ENCODE measurements at regions not wholly inside any gene's neighbourhood (a gene's known extent, or its start where the extent isn't known, plus 50 kb on each side); places are given as distances from the start of the nearest gene placed in this dataset.

DNA sequence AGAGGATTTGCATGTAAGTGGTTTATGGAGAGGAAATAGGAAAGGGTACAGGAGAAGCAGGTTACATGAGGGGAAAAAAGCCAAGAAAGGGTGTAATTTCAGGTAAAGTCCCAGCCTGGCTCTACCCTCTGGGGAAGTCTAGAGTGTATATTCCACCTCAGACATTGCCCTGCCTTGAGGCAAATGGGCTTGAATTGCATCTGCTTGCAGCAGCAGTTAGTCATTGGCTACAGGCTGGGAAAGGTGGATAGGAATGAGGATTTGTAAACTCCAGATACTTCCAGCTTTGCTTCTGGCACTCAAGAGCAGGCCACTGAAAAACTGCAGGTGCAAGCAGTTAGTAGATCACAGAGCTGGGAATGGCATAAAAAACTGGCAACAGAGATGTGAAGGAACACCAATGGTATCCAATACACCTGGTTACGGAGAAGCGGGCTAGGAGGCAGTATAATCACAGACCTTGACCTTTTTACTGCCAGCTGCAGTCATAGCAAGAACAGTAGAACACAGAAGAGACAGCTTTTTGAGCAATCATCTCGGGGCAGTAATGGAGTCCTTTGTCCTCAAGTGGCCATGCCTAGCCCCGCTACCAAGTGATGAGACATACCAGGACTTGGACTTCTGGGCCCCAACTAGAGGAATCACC is 226.9 kb upstream of the NRIP1 start (continued):
- TF ChIP-seq ZNF134 (CRISPR knock-in tag; conservative IDR thresholded peaks at IDR 0.05) (no peak), IRF2 (CRISPR knock-in tag; IDR thresholded peaks at IDR 0.05) (no peak), ZNF644 (tag; IDR thresholded peaks at IDR 0.05; ENCODE audit: low read depth) (no peak)
- TF ChIP-seq, protein P1, sequence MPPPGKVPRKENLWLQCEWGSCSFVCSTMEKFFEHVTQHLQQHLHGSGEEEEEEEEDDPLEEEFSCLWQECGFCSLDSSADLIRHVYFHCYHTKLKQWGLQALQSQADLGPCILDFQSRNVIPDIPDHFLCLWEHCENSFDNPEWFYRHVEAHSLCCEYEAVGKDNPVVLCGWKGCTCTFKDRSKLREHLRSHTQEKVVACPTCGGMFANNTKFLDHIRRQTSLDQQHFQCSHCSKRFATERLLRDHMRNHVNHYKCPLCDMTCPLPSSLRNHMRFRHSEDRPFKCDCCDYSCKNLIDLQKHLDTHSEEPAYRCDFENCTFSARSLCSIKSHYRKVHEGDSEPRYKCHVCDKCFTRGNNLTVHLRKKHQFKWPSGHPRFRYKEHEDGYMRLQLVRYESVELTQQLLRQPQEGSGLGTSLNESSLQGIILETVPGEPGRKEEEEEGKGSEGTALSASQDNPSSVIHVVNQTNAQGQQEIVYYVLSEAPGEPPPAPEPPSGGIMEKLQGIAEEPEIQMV (tag; conservative IDR thresholded peaks at IDR 0.05; ENCODE audit: low read depth) = no peak

DNA sequence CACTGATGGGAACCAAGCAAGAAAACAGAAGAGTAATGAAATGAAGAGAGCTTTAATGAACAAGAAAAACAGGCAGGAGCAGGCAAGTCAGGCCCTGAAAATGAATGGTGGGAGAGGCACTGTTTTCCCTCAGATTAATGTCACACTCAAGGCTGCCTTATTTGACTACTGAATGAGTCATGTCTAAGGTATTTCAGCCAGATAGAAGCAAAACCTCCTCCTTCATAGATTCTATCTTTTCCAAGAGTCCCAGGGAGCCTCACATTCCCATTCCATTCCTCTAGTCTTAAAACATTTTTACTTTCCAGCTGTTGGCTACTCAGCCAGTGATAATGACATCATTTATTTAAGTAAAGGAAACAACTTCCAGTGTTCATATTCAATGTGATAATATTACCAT is 228.4 kb upstream of the NRIP1 start:
- H4K20me1 ChIP-seq (replicated peaks; ENCODE audit: control insufficient read depth, insufficient read depth, low read length) = no peaks in the 10 kb centered on the region
- peak; percentile 74 for FAIRE-seq
- H3K27me3 ChIP-seq (ENCODE audit: control insufficient read depth in 2 of 2, insufficient read depth in 2 of 2, low read length in 2 of 2) = peaks cover 0 to 5% of the 10 kb centered on the region in 2 experiments; a peak in 1 of 5 replicates
- BruUV-seq (replicated peaks) = no TSS peak
- in situ Hi-C loops (cut with MboI) (loop anchor here (25.0 kb wide), 1 partner anchor 881 kb away; no protein-coding TSS in a partner anchor), intact Hi-C loops (cut with micrococcal nuclease) (loop anchor here (10.0 kb wide), 1 partner anchor 62 kb away; no protein-coding TSS in a partner anchor)
- ATAC-seq = no peak
- no peak overlapping the region for H3K4me2 ChIP-seq (ENCODE audit: insufficient read depth, low read length)
- no peak overlapping the region for H2AFZ ChIP-seq (ENCODE audit: low read depth, low read length)
- peaks cover 0 to 11% of the 10 kb centered on the region in 2 experiments; a peak in 2 of 5 replicates for H3K4me1 ChIP-seq (replicated peaks in 1 of 2; ENCODE audit: control insufficient read depth in 2 of 2, insufficient read depth in 2 of 2, low read length in 2 of 2)
- no peaks in the 10 kb centered on the region for H3K79me2 ChIP-seq (ENCODE audit: control insufficient read depth, insufficient read depth, low read length)
- DNase-seq (ENCODE audit: extremely low read depth in 1 of 4, low spot score in 3 of 4) = peak in 1 of 4 experiments; percentile 23
- no peak overlapping the region for H3K27ac ChIP-seq (ENCODE audit: extremely low read depth, low read depth, low read length)
- H3K9me3 ChIP-seq (replicated peaks; ENCODE audit: control insufficient read depth, insufficient read depth, low read depth, low read length) = no peaks in the 10 kb centered on the region
- CTCF ChIA-PET (ENCODE audit: low intra/inter-chr PET ratio) = no interaction called here
- POLR2A ChIA-PET = no interaction called here
- no peaks in the 10 kb centered on the region for H3K9me1 ChIP-seq (ENCODE audit: control insufficient read depth, insufficient read depth, low read length)
- H3K4me3 ChIP-seq = no peak overlapping the region
- H3K36me3 ChIP-seq (ENCODE audit: control insufficient read depth, insufficient read depth, low read length) = no peaks in the 10 kb centered on the region
- H3K9ac ChIP-seq (ENCODE audit: insufficient read depth in 1 of 2, low read depth in 2 of 2, low read length in 2 of 2) = no peak overlapping the region
- no peak for TF ChIP-seq ZNF76 (CRISPR knock-in tag; IDR thresholded peaks at IDR 0.05; ENCODE audit: borderline replicate concordance)
- TF ChIP-seq SMARCE1 (IDR thresholded peaks at IDR 0.05) = peak; percentile 42; the same call in 1 of the 2 replicates
- no peak for TF ChIP-seq CBX5 (IDR thresholded peaks at IDR 0.05; ENCODE audit: borderline replicate concordance, low read depth)
- TF ChIP-seq, protein P2, sequence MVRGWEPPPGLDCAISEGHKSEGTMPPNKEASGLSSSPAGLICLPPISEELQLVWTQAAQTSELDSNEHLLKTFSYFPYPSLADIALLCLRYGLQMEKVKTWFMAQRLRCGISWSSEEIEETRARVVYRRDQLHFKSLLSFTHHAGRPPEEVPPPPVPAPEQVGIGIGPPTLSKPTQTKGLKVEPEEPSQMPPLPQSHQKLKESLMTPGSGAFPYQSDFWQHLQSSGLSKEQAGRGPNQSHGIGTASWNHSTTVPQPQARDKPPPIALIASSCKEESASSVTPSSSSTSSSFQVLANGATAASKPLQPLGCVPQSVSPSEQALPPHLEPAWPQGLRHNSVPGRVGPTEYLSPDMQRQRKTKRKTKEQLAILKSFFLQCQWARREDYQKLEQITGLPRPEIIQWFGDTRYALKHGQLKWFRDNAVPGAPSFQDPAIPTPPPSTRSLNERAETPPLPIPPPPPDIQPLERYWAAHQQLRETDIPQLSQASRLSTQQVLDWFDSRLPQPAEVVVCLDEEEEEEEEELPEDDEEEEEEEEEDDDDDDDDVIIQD (CRISPR knock-in tag; IDR thresholded peaks at IDR 0.05) = no peak
- TF ChIP-seq FOSL1 (tag; conservative IDR thresholded peaks at IDR 0.05) = peak; percentile 88
